ENCODE measurements at regions not wholly inside any gene's neighbourhood (a gene's known extent, or its start where the extent isn't known, plus 50 kb on each side); places are given as distances from the start of the nearest gene placed in this dataset.
"Not testable (repeated sequence)": the region's sequence is repeated elsewhere in the genome, so short reads cannot be mapped to it uniquely, and the experiment has no call there.

DNA sequence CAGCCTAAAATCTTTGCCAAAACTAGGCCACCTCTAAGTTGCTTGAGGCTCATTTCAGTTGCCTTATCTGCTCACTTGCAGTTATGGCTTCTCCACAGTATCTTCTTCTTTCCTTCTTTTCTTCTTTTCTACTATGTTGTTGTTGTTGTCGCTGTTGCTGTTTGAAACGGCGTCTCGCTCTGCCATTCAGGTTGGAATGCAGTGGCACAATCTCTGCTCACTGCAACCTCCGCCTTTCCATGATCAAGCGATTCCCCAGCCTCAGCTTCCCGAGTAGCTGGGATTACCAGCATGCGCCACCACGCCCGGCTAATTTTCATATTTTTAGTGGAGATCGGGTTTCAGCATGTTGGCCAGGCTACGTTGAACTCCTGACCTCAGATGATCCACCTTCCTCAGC is 210.8 kb upstream of the NR2F2 start:
- in situ Hi-C loops (cut with HindIII; ENCODE audit: low sequenced_read_pairs) = no loop called here
- no peak for DNase-seq (ENCODE audit: low spot score)

DNA sequence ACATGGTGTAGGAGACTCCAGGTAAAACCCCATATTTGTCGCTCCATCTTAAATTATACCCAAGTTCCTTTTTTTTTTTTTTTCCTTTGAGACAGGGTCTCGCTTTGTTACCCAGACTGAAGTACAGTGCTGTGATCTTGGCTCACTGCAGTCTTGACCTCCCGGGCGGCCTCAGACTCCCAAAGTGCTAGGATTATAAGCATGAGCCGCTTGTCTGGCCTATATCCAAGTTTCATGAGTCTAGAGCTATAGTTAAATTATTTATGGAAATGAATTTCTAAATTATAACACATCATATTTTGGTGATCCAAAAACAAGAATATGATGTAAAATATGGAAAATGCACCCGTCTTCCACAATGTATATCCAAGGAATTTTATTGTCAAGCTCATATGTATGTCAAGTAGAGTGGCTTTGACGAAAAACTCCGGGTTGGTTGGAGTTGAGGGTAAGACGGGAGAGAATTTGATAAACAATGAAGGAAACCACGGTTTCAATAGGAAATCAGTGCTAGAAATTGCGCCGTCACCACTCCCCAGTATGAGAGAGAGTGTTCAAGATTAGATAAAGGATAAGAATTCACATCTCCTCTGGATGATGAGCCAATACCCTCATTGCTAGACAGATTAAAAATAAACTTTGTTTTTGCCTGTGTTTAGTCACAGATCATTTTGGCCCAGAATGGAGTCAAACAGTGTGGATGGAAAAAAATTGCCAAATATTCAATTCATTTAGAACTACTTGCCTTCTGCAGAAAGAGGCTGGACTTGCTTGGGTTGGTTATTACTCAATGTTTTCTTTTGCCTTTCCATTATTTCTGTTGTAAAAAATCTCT is 209.2 kb upstream of the NR2F2 start:
- DNase-seq (ENCODE audit: low spot score) = no peak
- in situ Hi-C loops (cut with HindIII; ENCODE audit: low sequenced_read_pairs) = no loop called here

DNA sequence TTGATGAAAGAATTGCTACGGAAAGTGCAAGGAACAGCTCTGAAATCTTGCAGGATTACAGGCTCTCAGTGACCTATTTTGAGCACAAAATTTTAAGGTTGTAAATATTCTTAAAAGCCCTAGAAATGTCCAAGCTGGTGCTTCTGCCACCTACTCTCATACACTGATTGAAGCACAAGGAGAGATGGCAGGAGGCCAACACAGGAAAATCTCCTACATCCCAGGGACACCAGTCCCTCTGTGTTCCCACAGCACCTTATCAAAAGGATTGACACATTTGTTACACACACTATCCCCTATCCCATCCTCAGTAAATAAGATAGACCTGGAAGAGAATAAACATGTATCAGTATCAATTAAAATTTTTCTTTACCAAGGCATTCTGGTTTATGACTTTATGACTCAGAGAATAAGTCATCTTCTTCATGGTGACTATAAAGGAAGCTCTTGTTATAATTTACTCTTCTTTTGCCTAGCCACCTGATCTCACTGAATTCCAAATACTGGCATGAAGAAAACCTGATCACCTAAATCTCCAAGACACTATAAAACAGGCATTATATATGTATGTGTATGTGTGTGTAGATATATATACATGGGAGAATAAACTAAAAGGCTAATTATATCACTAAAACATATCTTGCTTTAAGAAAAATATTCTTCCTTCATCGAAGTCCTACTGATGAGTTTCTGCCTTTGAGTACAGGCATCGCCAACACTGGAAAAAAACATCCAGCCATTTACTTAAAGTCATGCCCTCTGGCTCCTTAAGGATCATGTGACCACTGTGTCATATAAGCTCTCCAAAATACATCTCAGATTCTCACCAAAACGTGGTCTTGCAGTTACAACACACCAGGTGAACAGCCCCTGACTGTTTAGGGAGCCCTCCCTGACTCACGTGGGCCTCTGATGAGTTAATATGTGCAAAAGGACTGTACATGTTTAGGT is 208.1 kb upstream of the NR2F2 start:
- peak; percentile 23 for DNase-seq (ENCODE audit: low spot score)
- in situ Hi-C loops (cut with HindIII; ENCODE audit: low sequenced_read_pairs) = no loop called here

DNA sequence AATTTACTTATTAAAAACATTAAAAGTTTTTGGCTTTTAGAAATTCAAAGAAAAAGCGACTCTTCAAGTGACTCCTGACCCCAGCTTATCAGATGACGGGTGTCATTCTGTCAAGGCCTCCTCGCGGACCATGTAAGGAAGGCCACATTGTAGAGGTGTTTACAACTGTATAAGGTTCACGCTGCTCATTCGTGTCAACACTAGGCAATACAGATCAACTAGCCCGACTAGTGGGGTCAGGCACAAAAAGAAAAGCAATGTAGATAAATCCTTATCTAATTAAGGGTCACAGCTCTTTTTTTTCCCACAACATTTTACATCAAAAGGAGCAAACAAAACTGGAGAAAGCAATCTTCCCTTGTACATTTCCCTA is 207.5 kb upstream of the NR2F2 start:
- in situ Hi-C loops (cut with HindIII; ENCODE audit: low sequenced_read_pairs) = no loop called here
- DNase-seq (ENCODE audit: low spot score) = no peak

DNA sequence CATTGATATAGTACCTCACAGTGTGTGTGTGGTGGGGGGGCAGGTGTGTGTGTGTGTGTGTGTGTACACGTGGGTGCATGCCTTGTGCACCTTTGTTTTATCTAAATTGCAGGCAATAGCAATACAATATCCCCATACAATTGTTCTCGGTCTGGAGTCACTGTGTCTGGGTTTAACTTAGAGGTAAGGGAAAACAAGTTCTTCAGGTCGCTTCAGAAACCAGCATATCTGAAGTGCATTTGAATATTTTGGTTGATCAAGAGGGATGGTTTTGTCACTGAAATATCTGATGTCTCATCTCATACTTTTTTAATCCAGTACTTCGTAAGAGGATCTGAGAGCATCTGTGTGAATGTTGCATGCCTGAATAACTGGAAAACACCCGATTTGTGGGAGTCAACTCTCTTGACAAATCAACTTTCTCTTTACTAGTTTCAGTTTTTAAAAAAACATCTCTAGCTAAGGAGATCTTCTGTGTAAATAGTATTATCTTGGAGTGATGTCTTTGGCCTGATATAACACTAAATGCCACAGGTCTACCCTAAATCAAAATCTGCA is 206.8 kb upstream of the NR2F2 start:
- no peak for DNase-seq (ENCODE audit: low spot score)
- in situ Hi-C loops (cut with HindIII; ENCODE audit: low sequenced_read_pairs) = no loop called here

DNA sequence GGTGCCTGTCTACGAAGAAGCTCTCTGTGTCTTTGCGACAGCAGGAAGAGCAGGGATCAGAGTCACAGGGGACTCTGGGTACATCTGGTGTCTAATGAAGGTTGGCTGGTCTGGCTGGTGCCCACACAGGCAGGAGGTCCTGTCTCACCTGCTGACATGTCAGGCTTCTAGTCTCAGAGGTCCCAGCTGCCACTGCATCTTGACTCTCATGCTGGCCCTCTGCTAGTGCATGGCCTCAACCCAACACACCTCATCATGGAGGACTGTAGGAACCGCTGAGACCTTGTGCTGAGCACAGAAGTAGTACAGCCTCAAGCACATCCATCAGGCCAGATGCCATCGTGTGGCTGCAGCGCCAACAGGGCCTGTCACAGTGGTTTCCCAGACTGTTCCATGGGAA is 206.1 kb upstream of the NR2F2 start:
- in situ Hi-C loops (cut with HindIII; ENCODE audit: low sequenced_read_pairs) = no loop called here
- no peak for DNase-seq (ENCODE audit: low spot score)

DNA sequence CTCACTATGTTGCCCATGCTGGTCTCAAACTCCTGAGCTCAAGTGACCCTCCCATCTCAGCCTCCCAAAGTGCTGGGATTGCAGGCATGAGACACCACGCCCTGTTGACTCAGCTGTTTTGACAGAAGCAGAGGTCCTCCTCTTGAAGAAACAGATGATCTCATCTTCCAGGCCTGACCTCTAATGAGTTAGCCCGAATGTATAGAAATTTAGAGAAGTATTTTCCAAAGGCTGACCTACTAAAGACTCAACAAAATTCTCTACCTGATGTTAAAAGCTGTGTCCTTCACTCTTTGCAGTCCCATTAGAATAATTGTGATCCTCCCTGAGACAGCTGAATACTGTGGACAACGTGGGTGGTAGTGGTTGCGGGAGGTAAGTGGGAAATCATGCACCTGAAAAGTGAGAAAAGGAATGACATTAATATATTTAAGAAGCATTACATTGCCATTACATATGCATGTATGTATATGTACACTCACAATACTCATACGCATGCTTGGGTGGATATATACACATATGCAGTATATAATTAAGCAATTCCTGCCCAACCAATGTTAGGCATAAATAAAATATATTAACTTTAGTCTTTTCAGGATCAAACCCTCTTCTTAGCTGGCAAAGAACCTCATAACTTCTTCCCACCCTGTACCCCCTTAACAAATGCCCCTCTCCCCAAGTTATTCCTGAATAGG is 204.6 kb upstream of the NR2F2 start:
- in situ Hi-C loops (cut with HindIII; ENCODE audit: low sequenced_read_pairs) = no loop called here

DNA sequence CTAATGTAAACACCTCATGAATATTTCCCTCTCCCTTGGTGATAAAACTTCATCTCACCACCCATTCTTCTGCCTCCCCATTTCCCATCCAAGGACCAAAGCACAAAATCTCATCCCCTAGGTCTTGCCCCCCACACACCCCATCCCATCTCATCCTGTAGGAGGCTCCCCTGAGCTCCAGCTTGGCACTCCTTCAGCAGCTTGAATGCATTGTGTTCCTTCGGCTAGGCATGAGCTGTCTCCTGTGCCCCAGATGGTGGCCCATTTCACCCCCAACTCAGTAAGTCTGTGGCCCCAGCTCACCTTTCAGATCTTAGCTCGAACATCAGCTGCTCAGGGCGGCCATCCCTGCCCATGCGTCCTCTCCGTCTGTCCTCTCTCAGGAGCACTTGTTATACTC is 203.6 kb upstream of the NR2F2 start:
- no peak for DNase-seq (ENCODE audit: low spot score)
- in situ Hi-C loops (cut with HindIII; ENCODE audit: low sequenced_read_pairs) = no loop called here

More for the DNA sequence above, 204.6 kb upstream of the NR2F2 start:
- no peak for DNase-seq (ENCODE audit: low spot score)

DNA sequence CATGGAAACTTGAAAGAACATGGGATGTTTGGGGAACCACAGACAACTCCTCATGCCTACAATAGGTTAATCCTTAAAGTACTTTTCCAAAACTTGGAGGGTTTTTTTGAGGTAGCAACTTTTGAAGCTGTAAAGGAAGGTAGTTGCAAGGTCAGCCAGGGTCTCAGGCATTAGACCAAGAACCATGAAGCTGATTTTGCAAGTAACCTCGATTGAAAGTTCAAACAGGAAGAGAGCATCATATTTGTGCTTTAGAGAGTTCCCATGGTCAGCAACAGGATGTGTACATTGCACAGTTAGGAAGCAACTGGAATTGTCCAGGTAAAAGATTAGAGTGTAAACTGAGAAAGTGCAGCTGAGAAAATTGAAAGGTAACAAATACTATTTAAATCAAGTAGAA is 199.8 kb upstream of the NR2F2 start:
- no peak for DNase-seq (ENCODE audit: low spot score)
- in situ Hi-C loops (cut with HindIII; ENCODE audit: low sequenced_read_pairs) = no loop called here

DNA sequence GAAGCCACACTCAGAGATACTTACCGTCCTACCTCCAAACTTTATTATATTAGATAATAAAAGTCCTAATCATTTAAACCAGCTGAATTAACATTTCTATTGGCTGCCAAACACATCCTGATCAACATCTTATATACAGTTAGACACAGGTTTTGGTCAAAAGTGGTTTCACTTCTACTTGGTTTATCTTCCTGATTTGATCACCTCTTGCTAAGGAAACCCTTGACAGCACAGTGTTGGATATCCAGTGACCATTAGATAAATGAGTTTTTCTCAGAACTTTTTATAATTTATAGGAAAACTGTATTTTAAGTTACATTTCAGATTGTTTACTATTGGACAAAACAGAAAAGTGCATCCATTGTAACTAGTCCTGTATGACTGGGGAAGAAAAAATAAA is 198.4 kb upstream of the NR2F2 start:
- no peak for DNase-seq (ENCODE audit: low spot score)
- in situ Hi-C loops (cut with HindIII; ENCODE audit: low sequenced_read_pairs) = no loop called here

DNA sequence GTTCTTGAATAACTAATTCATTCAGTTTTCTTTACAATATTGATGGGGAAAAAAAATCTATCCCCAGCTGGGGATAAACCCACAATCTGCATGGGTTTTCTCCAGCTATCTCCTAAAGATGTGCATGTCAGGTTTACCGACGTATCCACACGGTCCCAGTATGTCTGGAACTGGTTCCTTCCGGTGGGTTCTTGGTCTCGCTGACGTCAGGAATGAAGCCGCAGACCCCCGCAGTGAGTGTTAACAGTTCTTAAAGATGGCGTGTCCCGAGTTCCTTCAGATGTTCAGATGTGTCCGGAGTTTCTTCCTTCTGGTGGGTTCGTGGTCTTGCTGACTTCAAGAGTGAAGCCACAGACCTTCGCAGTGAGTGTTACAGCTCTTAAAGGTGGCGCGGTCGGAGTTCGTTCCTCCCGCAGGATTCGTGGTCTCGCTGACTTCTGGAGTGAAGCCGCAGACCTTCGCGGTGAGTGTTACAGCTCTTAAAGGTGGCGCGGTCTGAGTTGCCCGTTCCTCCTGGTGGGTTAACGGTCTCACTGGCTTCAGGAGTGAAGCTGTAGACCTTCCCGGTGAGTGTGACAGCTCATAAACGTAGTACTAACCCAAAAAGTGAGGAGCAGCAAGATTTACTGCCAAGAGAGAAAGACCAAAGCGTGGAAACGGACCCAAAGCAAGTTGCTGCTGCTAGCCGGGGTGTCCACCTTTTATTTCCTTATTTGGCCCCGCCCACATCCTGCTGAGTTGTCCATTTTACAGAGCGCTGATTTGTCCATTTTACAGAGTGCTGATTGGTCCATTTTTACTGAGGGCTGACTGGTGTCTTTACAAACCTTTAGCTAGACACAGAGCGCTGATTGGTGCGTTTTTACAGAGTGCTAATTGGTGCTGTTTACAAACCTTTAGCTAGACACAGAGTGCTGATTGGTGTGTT is 195.1 kb upstream of the NR2F2 start:
- no peak for DNase-seq (ENCODE audit: low spot score)

DNA sequence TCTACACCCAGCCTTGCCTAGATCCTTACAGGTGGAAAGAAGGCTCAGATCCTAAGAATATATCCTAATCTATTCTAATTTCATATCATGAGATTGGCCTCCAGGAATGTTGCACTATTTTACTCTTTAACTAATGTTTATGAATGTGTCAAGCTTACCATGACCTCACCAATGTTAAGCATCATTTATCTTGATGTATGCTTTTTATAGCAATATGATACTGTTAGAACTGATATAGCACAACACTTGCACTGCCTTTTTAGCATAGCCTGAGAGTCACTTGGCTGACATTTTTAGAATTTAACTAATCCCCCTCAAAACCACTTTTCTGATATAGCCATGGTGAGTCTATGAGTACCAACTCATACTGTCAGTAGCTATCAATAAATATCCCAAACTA is 191.5 kb upstream of the NR2F2 start:
- no peak for DNase-seq (ENCODE audit: low spot score)
- in situ Hi-C loops (cut with HindIII; ENCODE audit: low sequenced_read_pairs) = no loop called here

More for the DNA sequence above, 195.1 kb upstream of the NR2F2 start:
- in situ Hi-C loops (cut with HindIII; ENCODE audit: low sequenced_read_pairs) = no loop called here

DNA sequence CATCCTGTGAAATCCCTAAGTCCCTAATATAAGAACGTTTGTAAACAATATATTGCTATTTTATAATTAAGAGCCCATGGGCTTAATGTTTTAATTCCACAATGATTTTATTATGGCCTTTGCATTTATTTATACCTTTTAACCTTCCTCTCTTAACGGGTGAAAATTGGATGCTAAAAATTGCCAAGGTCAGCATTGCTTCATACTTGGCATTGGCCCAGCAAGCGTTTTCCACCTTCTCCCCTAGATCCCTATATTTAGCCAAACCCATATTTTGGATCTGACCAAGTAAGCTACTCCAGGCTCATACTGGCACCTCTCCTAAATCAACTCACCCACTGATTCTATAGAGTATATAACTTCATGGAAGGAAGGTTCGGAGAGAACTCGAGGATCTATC is 188.0 kb upstream of the NR2F2 start:
- in situ Hi-C loops (cut with HindIII; ENCODE audit: low sequenced_read_pairs) = no loop called here
- no peak for DNase-seq (ENCODE audit: low spot score)

DNA sequence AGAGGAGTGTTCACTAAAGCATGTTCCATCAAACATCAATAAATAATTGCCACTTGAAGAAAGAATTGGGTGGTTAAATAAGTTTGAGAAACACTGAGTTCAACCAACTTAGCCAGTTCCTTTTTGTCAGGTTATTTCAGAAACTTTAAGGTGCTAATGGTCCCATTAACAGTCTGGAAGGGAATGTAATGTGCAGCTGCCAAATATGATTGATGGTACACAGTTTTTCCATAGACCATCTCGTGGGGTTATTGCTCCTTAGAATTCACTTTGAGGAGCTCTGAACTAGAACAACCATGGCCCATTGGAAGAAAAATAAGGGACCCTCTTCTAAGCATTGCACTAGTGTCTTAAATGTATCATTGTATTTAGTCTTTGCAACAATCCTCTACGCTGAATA is 185.8 kb upstream of the NR2F2 start:
- no peak for DNase-seq (ENCODE audit: low spot score)
- in situ Hi-C loops (cut with HindIII; ENCODE audit: low sequenced_read_pairs) = no loop called here

DNA sequence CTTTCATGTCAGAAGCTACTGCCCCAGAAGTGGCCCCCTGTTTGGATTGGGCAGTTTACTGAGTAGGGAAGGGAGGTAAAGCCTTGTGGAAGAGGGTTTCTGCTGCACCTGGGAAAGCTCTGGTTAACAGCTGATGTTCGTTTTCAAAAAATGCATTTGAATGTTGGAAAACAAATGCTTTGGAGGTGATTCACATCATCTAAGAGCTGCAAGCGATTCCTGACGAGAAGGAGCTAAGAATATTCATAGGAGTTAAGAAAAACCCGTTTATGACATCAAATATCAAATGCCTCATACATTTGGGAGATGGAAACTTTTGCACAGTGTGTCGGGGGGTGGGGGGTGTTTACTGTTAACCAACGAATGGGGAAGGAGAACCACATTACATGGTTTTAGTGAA is 183.8 kb upstream of the NR2F2 start:
- in situ Hi-C loops (cut with HindIII; ENCODE audit: low sequenced_read_pairs) = no loop called here
- DNase-seq (ENCODE audit: low spot score) = no peak

DNA sequence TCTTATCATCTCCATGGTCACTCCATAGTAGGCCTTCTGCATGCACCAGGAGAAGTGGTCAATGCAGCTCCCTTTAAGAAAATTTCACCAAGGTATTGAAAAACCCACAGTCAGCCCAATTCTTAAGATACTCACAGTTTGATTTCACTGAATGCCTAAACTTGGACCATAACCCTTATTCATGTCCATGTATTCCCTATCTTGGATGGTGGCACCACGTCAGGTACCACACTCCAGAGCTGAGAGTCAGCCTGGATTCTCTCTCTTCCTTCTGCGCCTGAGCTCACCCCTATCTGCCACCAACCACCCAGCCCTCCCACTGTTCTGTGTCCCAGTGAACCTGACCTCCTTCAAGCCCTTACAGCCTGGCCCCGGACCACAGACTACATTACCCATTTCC is 183.2 kb upstream of the NR2F2 start:
- in situ Hi-C loops (cut with HindIII; ENCODE audit: low sequenced_read_pairs) = no loop called here
- no peak for DNase-seq (ENCODE audit: low spot score)

DNA sequence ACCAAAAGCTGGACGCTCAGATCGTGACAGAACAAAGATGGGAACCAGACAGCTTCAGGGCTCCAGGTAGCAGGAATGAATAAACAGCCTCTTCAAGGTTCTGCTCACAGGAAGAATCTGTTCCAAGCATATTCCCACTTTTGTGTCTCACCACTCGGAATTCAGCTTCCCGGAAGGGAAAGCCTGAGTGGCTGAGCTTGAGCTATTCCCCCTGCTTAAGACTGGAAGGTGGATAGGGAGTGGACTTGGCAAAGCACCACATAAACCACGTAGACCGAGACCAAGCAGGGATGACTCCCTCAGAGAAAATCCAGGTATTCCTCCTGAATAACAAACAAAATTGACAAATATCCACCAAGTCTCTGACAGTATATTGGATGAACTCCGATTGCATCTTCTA is 180.2 kb upstream of the NR2F2 start:
- DNase-seq (ENCODE audit: low spot score) = no peak
- in situ Hi-C loops (cut with HindIII; ENCODE audit: low sequenced_read_pairs) = no loop called here

DNA sequence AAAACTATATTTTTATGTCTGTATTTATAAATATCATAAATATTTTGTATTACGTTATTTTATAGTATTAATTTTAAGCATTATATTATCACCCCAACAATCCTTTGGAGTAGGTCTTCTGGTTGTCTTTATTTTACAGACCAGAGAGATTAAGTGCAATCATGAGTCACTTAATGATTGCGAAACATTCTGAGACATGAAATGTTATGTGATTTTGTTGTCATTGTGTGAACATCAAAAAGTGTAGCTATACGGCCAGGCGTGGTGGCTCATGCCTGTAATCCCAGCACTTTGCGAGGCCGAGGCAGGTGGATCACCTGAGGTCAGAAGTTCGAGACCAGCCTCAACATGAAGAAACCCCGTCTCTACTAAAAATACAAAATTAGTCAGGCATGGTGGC is 178.8 kb upstream of the NR2F2 start:
- in situ Hi-C loops (cut with HindIII; ENCODE audit: low sequenced_read_pairs); DNase-seq (ENCODE audit: low spot score): not testable (repeated sequence)

DNA sequence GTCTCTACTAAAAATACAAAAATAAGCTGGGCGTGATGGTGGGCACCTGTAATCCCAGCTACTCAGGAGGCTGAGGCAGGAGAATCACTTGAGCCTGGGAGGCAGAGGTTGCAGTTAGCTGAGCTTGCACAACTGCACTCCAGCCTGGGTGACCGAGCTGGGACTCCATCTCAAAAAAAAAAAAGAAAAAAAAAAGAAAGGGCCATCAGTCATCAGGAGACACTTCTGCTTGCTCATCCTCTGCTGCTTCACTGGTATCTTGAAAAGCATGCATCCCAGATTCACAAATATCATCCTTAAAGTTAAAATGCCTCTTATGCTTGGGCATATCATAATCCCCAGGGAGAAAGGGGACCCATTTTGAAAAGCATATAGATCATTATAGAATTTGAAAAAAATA is 176.6 kb upstream of the NR2F2 start:
- in situ Hi-C loops (cut with HindIII; ENCODE audit: low sequenced_read_pairs) = no loop called here
- DNase-seq (ENCODE audit: low spot score) = no peak

All from G401 (cell line).